ENCODE measurements at regions not wholly inside any gene's neighbourhood (a gene's known extent, or its start where the extent isn't known, plus 50 kb on each side); places are given as distances from the start of the nearest gene placed in this dataset.

DNA sequence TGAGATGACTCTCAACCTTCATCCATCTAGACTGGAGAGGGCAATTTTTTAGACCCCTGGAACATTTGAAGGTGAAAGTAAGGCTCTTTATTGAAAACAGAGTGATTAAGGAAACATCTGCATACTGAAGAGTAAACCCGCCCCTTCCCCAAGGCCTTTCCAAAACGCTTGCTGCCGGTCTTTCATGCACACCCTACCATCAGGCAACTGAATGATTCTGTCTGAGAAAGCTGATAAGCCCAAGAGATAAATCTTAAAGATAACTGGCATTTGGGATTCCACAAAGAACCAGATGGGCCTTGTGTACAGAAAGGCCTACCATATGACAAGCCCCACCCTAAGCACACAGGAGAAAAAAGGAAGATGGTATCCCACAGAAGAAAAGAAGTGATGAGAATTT, 54.4 kb upstream of the PIK3R1 start:
- H3K36me3 ChIP-seq (ENCODE audit: insufficient read depth, low read length) = no peaks in the 10 kb centered on the region
- no peaks in the 10 kb centered on the region for H3K27me3 ChIP-seq (ENCODE audit: insufficient read depth, low read length)
- no peaks in the 10 kb centered on the region for H3K79me2 ChIP-seq (ENCODE audit: control insufficient read depth, insufficient read depth, low read length, unreplicated experiment)
- H3K27ac ChIP-seq (ENCODE audit: low read depth, low read length) = no peak overlapping the region
- H3K4me1 ChIP-seq (ENCODE audit: control insufficient read depth, insufficient read depth, low read length, unreplicated experiment) = no peaks in the 10 kb centered on the region
- no peak overlapping the region for H3K4me3 ChIP-seq (ENCODE audit: low read depth, low read length)
- H2AFZ ChIP-seq (ENCODE audit: low read length, unreplicated experiment) = no peak overlapping the region

DNA sequence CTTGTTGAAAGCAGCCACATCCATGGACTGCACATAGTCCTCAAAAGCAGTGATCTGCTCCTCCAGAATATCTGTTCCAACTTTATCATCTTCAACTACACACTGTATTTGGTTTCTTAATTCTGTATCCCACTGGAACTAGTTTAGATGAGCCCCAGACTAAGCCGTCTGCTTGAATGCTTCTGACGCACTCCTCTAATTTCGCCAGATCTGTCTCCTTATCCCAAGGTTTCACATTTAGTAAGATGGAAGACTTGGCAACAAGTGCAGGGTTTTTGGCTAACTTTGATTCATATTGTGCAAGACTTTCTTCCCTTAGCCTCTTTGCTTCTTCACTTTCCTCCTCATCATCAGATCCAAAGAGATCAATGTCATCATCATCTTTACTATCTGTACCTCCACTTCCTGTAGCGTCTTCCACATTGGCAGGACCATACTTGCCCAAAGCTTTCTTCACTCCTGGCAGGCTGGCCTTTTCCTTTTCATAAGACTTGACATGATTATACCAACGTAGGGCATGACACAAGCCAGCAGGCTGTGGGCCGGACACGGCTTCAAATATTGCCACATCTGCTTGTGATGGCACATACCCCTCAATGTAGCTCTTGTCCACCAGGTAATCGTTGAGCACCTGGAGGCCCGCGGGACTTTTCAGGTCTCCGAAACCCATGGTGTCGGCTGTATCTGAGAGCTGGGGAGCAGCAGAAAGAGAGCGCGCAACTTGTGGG, 56.2 kb upstream of the PIK3R1 start:
- H3K36me3 ChIP-seq (ENCODE audit: insufficient read depth, low read length) = no peaks in the 10 kb centered on the region
- H3K27me3 ChIP-seq (ENCODE audit: insufficient read depth, low read length) = no peaks in the 10 kb centered on the region
- no peaks in the 10 kb centered on the region for H3K4me1 ChIP-seq (ENCODE audit: control insufficient read depth, insufficient read depth, low read length, unreplicated experiment)
- H3K27ac ChIP-seq (ENCODE audit: low read depth, low read length) = no peak overlapping the region
- H2AFZ ChIP-seq (ENCODE audit: low read length, unreplicated experiment) = no peak overlapping the region
- H3K4me3 ChIP-seq (ENCODE audit: low read depth, low read length) = no peak overlapping the region
- H3K79me2 ChIP-seq (ENCODE audit: control insufficient read depth, insufficient read depth, low read length, unreplicated experiment) = no peaks in the 10 kb centered on the region

DNA sequence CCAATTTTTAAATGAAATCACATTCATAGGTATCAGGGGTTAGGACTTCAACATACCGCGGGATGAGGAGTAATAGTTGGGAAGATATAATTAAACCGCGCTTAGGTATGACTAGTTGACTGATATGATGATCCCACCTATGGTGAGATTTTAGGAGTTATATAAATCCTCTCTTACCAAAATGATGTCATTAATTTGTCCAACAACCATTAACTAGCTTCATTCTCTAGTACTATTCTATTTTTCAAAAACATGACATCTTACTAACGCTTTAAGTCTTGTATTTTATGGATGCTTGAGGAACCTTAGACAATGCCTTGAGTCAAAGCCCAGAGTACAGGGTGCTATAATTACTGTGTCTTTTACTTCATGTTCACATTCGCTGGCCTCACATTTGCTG, 59.6 kb upstream of the PIK3R1 start:
- Histone ChIP-seq H3K4me3 (ENCODE audit: low read depth, low read length) (no peak overlapping the region), H2AFZ (ENCODE audit: low read length, unreplicated experiment) (no peak overlapping the region), H3K79me2 (ENCODE audit: control insufficient read depth, insufficient read depth, low read length, unreplicated experiment) (no peaks in the 10 kb centered on the region), H3K4me1 (ENCODE audit: control insufficient read depth, insufficient read depth, low read length, unreplicated experiment) (no peaks in the 10 kb centered on the region), H3K36me3 (ENCODE audit: insufficient read depth, low read length) (no peaks in the 10 kb centered on the region), H3K27me3 (ENCODE audit: insufficient read depth, low read length) (no peaks in the 10 kb centered on the region), H3K27ac (ENCODE audit: low read depth, low read length) (no peak overlapping the region)

DNA sequence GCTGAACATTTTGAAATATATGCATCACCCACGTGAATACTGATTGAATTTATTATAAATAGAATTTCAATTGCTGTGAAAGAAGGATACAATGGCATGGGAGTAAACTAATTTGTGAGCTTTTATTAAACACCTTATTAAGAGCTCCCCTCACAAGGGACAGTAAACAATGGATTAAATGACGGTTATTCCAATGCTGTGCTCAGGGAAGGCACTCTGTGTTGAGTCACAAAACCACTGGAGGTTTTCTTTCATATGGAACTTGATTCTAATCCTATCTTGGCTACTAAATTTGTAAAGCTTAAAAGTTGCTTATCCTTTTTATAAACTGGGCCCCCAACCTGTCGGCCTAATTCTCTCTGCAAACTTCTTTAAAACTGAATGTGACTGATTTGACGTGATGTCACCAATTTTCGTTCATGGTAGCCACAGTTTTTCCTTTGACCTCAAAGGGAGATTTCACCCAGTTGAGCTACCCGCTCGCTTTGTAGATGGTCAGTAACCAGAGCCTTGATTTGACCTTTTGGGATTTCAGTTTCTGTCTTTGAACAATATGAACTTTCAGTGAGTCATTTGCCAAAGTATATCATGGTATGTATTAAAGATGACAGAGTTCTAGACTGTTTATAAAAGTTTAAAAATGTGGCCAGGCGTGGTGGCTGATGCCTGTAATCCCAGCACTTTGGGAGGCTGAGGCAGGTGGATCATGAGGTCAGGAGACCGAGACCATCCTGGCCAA, 61.3 kb upstream of the PIK3R1 start:
- Histone ChIP-seq H3K79me2 (ENCODE audit: control insufficient read depth, insufficient read depth, low read length, unreplicated experiment) (no peaks in the 10 kb centered on the region), H3K4me1 (ENCODE audit: control insufficient read depth, insufficient read depth, low read length, unreplicated experiment) (no peaks in the 10 kb centered on the region), H3K27ac (ENCODE audit: low read depth, low read length) (no peak overlapping the region), H2AFZ (ENCODE audit: low read length, unreplicated experiment) (no peak overlapping the region), H3K27me3 (ENCODE audit: insufficient read depth, low read length) (no peaks in the 10 kb centered on the region), H3K4me3 (ENCODE audit: low read depth, low read length) (no peak overlapping the region), H3K36me3 (ENCODE audit: insufficient read depth, low read length) (no peaks in the 10 kb centered on the region)

DNA sequence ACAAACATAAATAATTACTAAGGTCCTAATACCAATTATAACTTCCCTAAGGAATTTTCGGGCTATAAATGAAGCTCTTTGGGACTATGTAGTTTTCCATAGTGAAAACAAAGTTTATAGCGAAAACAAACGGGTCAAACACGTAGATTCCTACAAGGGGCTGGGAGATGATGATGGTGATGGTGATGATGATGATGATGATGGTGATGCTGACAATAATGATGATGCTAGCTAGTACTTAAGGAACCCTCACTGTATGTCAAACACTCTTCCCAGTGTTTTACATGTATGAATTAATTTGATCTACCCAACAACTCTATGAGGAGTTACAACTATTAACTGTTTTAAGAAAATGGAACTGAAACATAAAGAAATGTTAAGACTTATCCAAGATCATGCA, 63.7 kb upstream of the PIK3R1 start:
- H3K36me3 ChIP-seq (ENCODE audit: insufficient read depth, low read length) = no peaks in the 10 kb centered on the region
- H3K27ac ChIP-seq (ENCODE audit: low read depth, low read length) = no peak overlapping the region
- H2AFZ ChIP-seq (ENCODE audit: low read length, unreplicated experiment) = no peak overlapping the region
- no peak overlapping the region for H3K4me3 ChIP-seq (ENCODE audit: low read depth, low read length)
- H3K27me3 ChIP-seq (ENCODE audit: insufficient read depth, low read length) = no peaks in the 10 kb centered on the region
- H3K4me1 ChIP-seq (ENCODE audit: control insufficient read depth, insufficient read depth, low read length, unreplicated experiment) = no peaks in the 10 kb centered on the region
- no peaks in the 10 kb centered on the region for H3K79me2 ChIP-seq (ENCODE audit: control insufficient read depth, insufficient read depth, low read length, unreplicated experiment)

DNA sequence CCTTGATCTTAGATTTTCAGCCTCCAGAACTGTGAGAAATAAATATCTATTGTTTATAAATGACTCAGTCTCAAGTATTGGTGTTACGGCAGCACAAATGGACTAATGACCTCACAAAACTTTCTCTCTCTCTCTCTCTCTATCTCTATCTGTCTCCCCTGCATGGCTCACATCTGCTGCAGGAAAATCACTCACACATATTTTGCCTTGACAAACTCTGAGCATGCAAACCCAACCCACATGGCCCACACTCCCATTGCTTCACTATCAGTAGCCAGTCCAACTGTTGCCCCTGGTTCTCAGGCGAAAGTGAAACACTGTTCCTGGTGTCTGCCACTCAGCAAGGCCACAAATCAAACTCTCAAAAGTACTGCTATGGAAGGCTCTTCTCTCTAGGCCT, 66.4 kb upstream of the PIK3R1 start:
- Histone ChIP-seq H3K4me1 (ENCODE audit: control insufficient read depth, insufficient read depth, low read length, unreplicated experiment) (no peaks in the 10 kb centered on the region), H3K27me3 (ENCODE audit: insufficient read depth, low read length) (no peaks in the 10 kb centered on the region), H2AFZ (ENCODE audit: low read length, unreplicated experiment) (no peak overlapping the region), H3K27ac (ENCODE audit: low read depth, low read length) (no peak overlapping the region), H3K79me2 (ENCODE audit: control insufficient read depth, insufficient read depth, low read length, unreplicated experiment) (no peaks in the 10 kb centered on the region), H3K36me3 (ENCODE audit: insufficient read depth, low read length) (no peaks in the 10 kb centered on the region), H3K4me3 (ENCODE audit: low read depth, low read length) (no peak overlapping the region)

DNA sequence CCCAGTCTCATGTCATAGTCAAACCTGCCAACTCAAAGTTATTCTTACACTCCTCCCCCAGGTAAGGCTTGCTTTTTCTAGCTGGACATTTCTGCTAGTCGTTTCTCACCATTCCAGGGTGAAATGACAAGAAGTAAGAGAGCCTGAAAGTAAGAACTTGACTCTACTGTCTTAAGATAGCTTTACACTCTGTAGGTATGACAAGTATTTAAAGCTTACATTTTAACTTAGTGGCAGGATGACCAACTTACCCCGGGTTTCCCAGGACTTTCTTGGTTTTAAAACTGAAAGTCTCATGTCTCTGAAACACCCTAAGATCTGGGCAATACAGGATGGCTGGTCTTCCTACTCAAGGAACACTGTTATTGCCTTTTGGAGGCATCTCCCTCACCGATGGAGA, 67.5 kb upstream of the PIK3R1 start:
- H3K27ac ChIP-seq (ENCODE audit: low read depth, low read length) = no peak overlapping the region

DNA sequence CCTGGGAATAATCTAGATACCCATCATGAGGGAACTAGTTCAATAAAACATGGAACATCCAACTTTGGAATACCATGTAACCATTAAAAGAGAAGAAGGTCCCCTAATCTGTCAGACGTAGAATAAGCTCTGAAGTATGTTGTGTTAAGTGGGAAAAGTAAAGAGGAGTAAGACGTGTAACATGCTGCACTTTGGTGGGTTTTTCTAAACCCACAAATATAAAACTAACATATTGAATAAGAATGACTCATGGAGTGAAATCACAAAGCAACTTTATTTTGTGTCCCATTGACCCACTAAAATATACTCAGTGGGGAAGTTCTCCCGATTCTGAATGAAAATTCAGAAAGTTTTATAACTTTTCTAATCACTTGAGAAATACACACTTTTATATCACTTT, 67.9 kb upstream of the PIK3R1 start:
- Histone ChIP-seq H3K4me3 (ENCODE audit: low read depth, low read length) (no peak overlapping the region), H3K79me2 (ENCODE audit: control insufficient read depth, insufficient read depth, low read length, unreplicated experiment) (no peaks in the 10 kb centered on the region)

More for the DNA sequence above, 67.5 kb upstream of the PIK3R1 start:
- no peak overlapping the region for H3K4me3 ChIP-seq (ENCODE audit: low read depth, low read length)
- H3K79me2 ChIP-seq (ENCODE audit: control insufficient read depth, insufficient read depth, low read length, unreplicated experiment) = no peaks in the 10 kb centered on the region
- no peak overlapping the region for H2AFZ ChIP-seq (ENCODE audit: low read length, unreplicated experiment)
- H3K4me1 ChIP-seq (ENCODE audit: control insufficient read depth, insufficient read depth, low read length, unreplicated experiment) = no peaks in the 10 kb centered on the region
- no peaks in the 10 kb centered on the region for H3K36me3 ChIP-seq (ENCODE audit: insufficient read depth, low read length)
- H3K27me3 ChIP-seq (ENCODE audit: insufficient read depth, low read length) = no peaks in the 10 kb centered on the region

DNA sequence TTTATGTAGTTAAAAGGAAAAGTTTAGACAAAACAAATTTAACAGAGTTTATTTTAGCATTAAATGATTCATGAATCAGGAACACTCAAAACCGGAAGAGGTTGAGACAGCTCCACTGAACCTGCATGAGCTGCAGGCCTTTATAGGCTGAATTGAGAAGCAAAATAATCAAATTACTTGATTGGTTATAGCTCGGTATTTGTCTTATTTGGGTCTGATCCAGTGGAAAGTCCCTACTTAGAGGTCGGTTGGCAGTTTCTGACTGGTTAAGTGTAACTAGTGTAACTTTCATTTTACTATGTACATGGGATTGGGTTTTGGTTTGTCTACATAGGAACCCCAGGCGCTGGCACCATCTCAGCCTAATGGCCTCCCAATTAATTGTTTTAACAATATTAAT, 74.1 kb upstream of the PIK3R1 start:
- H3K27ac ChIP-seq (ENCODE audit: low read depth, low read length) = no peak overlapping the region
- peak overlapping the region; percentile 92 for H2AFZ ChIP-seq (ENCODE audit: low read length, unreplicated experiment)
- no peaks in the 10 kb centered on the region for H3K36me3 ChIP-seq (ENCODE audit: insufficient read depth, low read length)
- H3K27me3 ChIP-seq (ENCODE audit: insufficient read depth, low read length) = no peaks in the 10 kb centered on the region
- H3K4me3 ChIP-seq (ENCODE audit: low read depth, low read length) = 0 out of 2 replicates have a peak overlapping the region, but pooled peaks have one; percentile 26
- no peaks in the 10 kb centered on the region for H3K79me2 ChIP-seq (ENCODE audit: control insufficient read depth, insufficient read depth, low read length, unreplicated experiment)
- H3K4me1 ChIP-seq (ENCODE audit: control insufficient read depth, insufficient read depth, low read length, unreplicated experiment) = peaks cover 10% of the 10 kb centered on the region

More for the DNA sequence above, 67.9 kb upstream of the PIK3R1 start:
- Histone ChIP-seq H2AFZ (ENCODE audit: low read length, unreplicated experiment) (no peak overlapping the region), H3K27ac (ENCODE audit: low read depth, low read length) (no peak overlapping the region), H3K4me1 (ENCODE audit: control insufficient read depth, insufficient read depth, low read length, unreplicated experiment) (no peaks in the 10 kb centered on the region), H3K36me3 (ENCODE audit: insufficient read depth, low read length) (no peaks in the 10 kb centered on the region), H3K27me3 (ENCODE audit: insufficient read depth, low read length) (no peaks in the 10 kb centered on the region)

DNA sequence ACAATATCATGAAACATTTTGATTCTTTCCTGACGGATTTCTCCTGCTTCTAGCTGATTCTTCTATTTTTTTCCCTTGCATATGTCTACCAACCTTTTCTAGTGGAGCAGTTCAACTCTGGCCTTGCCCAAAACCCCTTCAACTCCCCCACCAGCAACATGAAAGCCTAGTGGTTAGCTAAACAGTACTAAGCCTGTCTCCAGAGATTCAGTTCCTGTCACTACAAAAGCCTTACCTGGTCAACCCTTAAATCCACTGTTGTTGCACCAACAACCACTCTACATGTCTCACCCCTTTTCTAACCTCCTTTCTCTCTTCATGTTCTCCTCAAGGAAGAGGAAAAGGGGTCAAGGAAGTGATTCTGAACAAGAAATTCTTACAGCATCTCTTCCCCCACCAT, 74.8 kb upstream of the PIK3R1 start:
- Histone ChIP-seq H3K4me3 (ENCODE audit: low read depth, low read length) (no peak overlapping the region), H2AFZ (ENCODE audit: low read length, unreplicated experiment) (peak overlapping the region; percentile 92), H3K27ac (ENCODE audit: low read depth, low read length) (no peak overlapping the region), H3K27me3 (ENCODE audit: insufficient read depth, low read length) (no peaks in the 10 kb centered on the region), H3K4me1 (ENCODE audit: control insufficient read depth, insufficient read depth, low read length, unreplicated experiment) (peaks cover 10% of the 10 kb centered on the region), H3K36me3 (ENCODE audit: insufficient read depth, low read length) (no peaks in the 10 kb centered on the region), H3K79me2 (ENCODE audit: control insufficient read depth, insufficient read depth, low read length, unreplicated experiment) (no peaks in the 10 kb centered on the region)
